ENCODE measurements at regions not wholly inside any gene's neighbourhood (a gene's known extent, or its start where the extent isn't known, plus 50 kb on each side); places are given as distances from the start of the nearest gene placed in this dataset.
"Not testable (repeated sequence)": the region's sequence is repeated elsewhere in the genome, so short reads cannot be mapped to it uniquely, and the experiment has no call there.

DNA sequence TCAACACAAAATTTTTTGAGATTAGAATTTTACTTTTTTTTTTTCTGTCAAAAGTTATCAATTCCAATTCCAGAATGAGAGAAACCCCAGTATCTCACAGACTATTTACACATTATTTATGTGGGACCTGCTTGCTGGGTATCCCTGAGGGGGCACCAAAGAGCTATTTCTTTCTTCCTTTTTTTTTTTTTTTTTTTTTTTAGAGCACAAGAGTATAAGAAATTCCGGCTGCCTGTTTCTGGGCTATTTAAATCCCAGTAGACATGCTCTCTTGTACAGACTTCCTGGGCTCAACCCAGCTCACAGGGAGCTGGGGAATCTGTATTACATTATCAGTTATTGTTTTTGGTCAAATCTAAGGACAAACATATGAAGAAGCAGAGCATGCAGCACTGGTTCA, 156.9 kb upstream of the NBPF9 start:
- TF ChIP-seq EZH2 (IDR thresholded peaks at IDR 0.05; ENCODE audit: low read length, unreplicated experiment); CTCF (conservative IDR thresholded peaks at IDR 0.05; ENCODE audit: low read depth, low read length); EZH2phosphoT487 (IDR thresholded peaks at IDR 0.05; ENCODE audit: borderline replicate concordance, low read length): not testable (repeated sequence)
